ENCODE measurements at regions not wholly inside any gene's neighbourhood (a gene's known extent, or its start where the extent isn't known, plus 50 kb on each side); places are given as distances from the start of the nearest gene placed in this dataset.

GRCh38 chr1:106755682-106756406 lies 300.6 kb upstream of the PRMT6 start:
- DNase-seq (ENCODE audit: low spot score in 2 of 2), result no peak
- TF ChIP-seq CTCF (IDR thresholded peaks at IDR 0.05), result no peak
- Histone ChIP-seq H3K4me3 (no peak overlapping the region), H3K27ac (no peak overlapping the region), H3K27me3 (no peaks in the 10 kb centered on the region), H3K9me3 (no peaks in the 10 kb centered on the region), H3K4me1 (no peaks in the 10 kb centered on the region), H3K36me3 (no peaks in the 10 kb centered on the region)
- intact Hi-C loops (cut with DNase I), result no loop called here

- H3K36me3 ChIP-seq, result no peaks in the 10 kb centered on the region
- no peak overlapping the region for H3K4me3 ChIP-seq
- DNase-seq (ENCODE audit: low spot score in 2 of 2), result no peak
- no peaks in the 10 kb centered on the region for H3K4me1 ChIP-seq
- intact Hi-C loops (cut with DNase I), result no loop called here
- H3K27me3 ChIP-seq, result no peaks in the 10 kb centered on the region
- no peak overlapping the region for H3K27ac ChIP-seq
- no peaks in the 10 kb centered on the region for H3K9me3 ChIP-seq
- TF ChIP-seq CTCF (IDR thresholded peaks at IDR 0.05), result no peak
Measured at GRCh38 chr1:106756752-106757151, 299.7 kb upstream of the PRMT6 start.

- Histone ChIP-seq H3K4me3 (no peak overlapping the region), H3K27ac (no peak overlapping the region), H3K9me3 (no peaks in the 10 kb centered on the region), H3K27me3 (no peaks in the 10 kb centered on the region), H3K4me1 (no peaks in the 10 kb centered on the region), H3K36me3 (no peaks in the 10 kb centered on the region)
- no peak for DNase-seq (ENCODE audit: low spot score in 2 of 2)
- no peak for TF ChIP-seq CTCF (IDR thresholded peaks at IDR 0.05)
- intact Hi-C loops (cut with DNase I), result no loop called here
Measured at GRCh38 chr1:106768077-106768476, 288.4 kb upstream of the PRMT6 start.

- no peaks in the 10 kb centered on the region for H3K36me3 ChIP-seq
- TF ChIP-seq CTCF (IDR thresholded peaks at IDR 0.05), result no peak
Measured at GRCh38 chr1:106768501-106768900, 288.0 kb upstream of the PRMT6 start.

GRCh38 chr1:106773206-106773605 lies 283.3 kb upstream of the PRMT6 start:
- no peak overlapping the region for H3K4me3 ChIP-seq
- no peaks in the 10 kb centered on the region for H3K27me3 ChIP-seq
- intact Hi-C loops (cut with DNase I), result no loop called here
- H3K4me1 ChIP-seq, result no peaks in the 10 kb centered on the region
- no peak for TF ChIP-seq CTCF (IDR thresholded peaks at IDR 0.05)
- no peak overlapping the region for H3K27ac ChIP-seq
- DNase-seq (ENCODE audit: low spot score in 2 of 2), result no peak
- peaks cover 0 to 3% of the 10 kb centered on the region in 2 donors for H3K9me3 ChIP-seq
- H3K36me3 ChIP-seq, result no peaks in the 10 kb centered on the region

More at GRCh38 chr1:106768501-106768900, 288.0 kb upstream of the PRMT6 start:
- intact Hi-C loops (cut with DNase I), result no loop called here
- H3K9me3 ChIP-seq, result no peaks in the 10 kb centered on the region
- no peak overlapping the region for H3K4me3 ChIP-seq
- H3K4me1 ChIP-seq, result no peaks in the 10 kb centered on the region
- DNase-seq (ENCODE audit: low spot score in 2 of 2), result no peak
- H3K27ac ChIP-seq, result no peak overlapping the region
- no peaks in the 10 kb centered on the region for H3K27me3 ChIP-seq

- H3K9me3 ChIP-seq, result no peaks in the 10 kb centered on the region
- no peak overlapping the region for H3K27ac ChIP-seq
- no peaks in the 10 kb centered on the region for H3K27me3 ChIP-seq
- intact Hi-C loops (cut with DNase I), result no loop called here
- no peaks in the 10 kb centered on the region for H3K36me3 ChIP-seq
- H3K4me1 ChIP-seq, result no peaks in the 10 kb centered on the region
- no peak overlapping the region for H3K4me3 ChIP-seq
- DNase-seq (ENCODE audit: low spot score in 2 of 2), result no peak
- TF ChIP-seq CTCF (IDR thresholded peaks at IDR 0.05), result no peak
Measured at GRCh38 chr1:106780066-106780465, 276.4 kb upstream of the PRMT6 start.
